SK-N-SH treated with all-trans-retinoic acid at 6 μM for 48 hours (cell line): ENCODE measurements at regions not wholly inside any gene's neighbourhood (a gene's known extent, or its start where the extent isn't known, plus 50 kb on each side); places are given as distances from the start of the nearest gene placed in this dataset.

ENCODE experiments used
- CSRNP3 ChIP-seq: fragments of 250-450 bp; sonication (Bioruptor Pico); IDR thresholded peaks from 2 replicates; pipeline ENCODE4 v1.5.1; 2021; ENCODE audit warnings: mild to moderate bottlenecking, moderate library complexity
- PPARA ChIP-seq: fragments of 250-450 bp; sonication (Bioruptor Pico); IDR thresholded peaks from 2 replicates; pipeline ENCODE4 v1.5.0; 2020; ENCODE audit warnings: mild to moderate bottlenecking, borderline replicate concordance
- TF ChIP-seq, protein P1 (sequence below): fragments of 250-450 bp; sonication (Bioruptor Pico); IDR thresholded peaks from 2 replicates; pipeline ENCODE4 v1.5.1; 2020; ENCODE audit warnings: low read depth, mild to moderate bottlenecking, moderate library complexity

DNA sequence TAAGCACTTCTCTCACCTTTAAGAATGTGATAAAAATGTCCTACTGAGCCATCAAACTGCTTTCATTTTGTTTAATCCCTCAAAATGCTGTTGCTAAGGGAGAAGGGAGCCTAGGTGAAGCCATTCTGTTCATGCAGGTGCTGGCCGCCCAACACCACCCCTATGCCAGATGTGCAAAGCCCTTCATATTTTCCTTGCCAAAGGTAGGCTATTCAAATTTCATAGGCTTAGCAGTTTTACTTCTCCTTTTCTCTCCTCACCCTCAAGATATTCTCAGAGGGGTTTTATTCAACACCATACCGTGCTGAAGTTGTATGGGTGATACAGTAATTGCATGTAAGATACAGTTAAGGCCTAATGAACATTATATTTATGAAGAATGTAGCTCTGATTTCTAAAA lies 461.7 kb downstream of the GXYLT1 start:
- TF ChIP-seq PPARA (CRISPR knock-in tag) (no peak), CSRNP3 (no peak)
- TF ChIP-seq, protein P1, sequence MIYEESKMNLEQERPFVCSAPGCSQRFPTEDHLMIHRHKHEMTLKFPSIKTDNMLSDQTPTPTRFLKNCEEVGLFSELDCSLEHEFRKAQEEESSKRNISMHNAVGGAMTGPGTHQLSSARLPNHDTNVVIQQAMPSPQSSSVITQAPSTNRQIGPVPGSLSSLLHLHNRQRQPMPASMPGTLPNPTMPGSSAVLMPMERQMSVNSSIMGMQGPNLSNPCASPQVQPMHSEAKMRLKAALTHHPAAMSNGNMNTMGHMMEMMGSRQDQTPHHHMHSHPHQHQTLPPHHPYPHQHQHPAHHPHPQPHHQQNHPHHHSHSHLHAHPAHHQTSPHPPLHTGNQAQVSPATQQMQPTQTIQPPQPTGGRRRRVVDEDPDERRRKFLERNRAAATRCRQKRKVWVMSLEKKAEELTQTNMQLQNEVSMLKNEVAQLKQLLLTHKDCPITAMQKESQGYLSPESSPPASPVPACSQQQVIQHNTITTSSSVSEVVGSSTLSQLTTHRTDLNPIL (CRISPR knock-in tag) = no peak
